Transverse colon (tissue), 4 donors: ENCODE measurements at regions not wholly inside any gene's neighbourhood (a gene's known extent, or its start where the extent isn't known, plus 50 kb on each side); places are given as distances from the start of the nearest gene placed in this dataset.

Experiments used
- POLR2AphosphoS5 ChIP-seq, 3 donors: sonication (generic); formaldehyde crosslinking; IDR thresholded peaks; one replicate each; pipeline ENCODE4 v1.6.1; 2016; ENCODE audit warnings: antibody characterized with exemption in 3 of 3
- TF ChIP-seq, protein P1 (sequence below), 5 experiments: fragments of 200-600 bp in 3 of 5; fragments of 450-650 bp in 2 of 5; sonication (generic) in 3 of 5; IDR thresholded peaks; 1 replicate in 2 of 5; 2 replicates in 3 of 5; pipeline ENCODE4 v1.5.1; 2016 to 2017; ENCODE audit warnings: antibody characterized with exemption in 5 of 5, inconsistent platforms in 3 of 5, mild to moderate bottlenecking in 2 of 5, moderate library complexity in 1 of 5

DNA sequence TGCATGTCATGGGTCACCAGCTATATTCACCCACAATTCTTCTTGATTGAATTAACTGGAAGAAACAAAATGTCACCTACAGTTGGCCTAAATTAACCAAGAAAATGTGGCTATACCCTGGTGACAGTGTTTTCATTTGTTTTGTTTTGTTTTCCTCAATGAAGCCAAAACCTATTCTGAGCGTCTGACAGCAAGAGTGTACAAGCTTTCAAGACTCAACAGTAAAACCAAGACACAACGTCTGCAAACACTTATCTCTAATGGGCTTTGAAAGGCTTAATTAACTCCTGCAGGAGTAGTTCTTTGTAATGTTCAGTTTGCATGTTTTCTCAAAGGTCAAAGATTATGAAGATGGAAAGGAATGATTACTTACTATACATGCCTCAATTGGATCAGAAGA, 827.6 kb upstream of the KLHL29 start:
- TF ChIP-seq, protein P1, sequence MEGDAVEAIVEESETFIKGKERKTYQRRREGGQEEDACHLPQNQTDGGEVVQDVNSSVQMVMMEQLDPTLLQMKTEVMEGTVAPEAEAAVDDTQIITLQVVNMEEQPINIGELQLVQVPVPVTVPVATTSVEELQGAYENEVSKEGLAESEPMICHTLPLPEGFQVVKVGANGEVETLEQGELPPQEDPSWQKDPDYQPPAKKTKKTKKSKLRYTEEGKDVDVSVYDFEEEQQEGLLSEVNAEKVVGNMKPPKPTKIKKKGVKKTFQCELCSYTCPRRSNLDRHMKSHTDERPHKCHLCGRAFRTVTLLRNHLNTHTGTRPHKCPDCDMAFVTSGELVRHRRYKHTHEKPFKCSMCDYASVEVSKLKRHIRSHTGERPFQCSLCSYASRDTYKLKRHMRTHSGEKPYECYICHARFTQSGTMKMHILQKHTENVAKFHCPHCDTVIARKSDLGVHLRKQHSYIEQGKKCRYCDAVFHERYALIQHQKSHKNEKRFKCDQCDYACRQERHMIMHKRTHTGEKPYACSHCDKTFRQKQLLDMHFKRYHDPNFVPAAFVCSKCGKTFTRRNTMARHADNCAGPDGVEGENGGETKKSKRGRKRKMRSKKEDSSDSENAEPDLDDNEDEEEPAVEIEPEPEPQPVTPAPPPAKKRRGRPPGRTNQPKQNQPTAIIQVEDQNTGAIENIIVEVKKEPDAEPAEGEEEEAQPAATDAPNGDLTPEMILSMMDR (IDR thresholded peaks at IDR 0.05), result no peak
- no peak for TF ChIP-seq POLR2AphosphoS5 (IDR thresholded peaks at IDR 0.05)
